Sigmoid colon (tissue), 6 donors: ENCODE measurements at regions not wholly inside any gene's neighbourhood (a gene's known extent, or its start where the extent isn't known, plus 50 kb on each side); places are given as distances from the start of the nearest gene placed in this dataset.

ENCODE experiments used
- DNase-seq: peaks from one replicate; pipeline ENCODE4 v3.0.0-alpha.2; 2019
- H3K27ac ChIP-seq, 4 donors: fragments of 200-600 bp; sonication (generic); one replicate each; pipeline ENCODE4 v1.5.1; 2016 to 2019; ENCODE audit warnings: mild to moderate bottlenecking in 1 of 4
- H3K27me3 ChIP-seq, 3 donors: fragments of 200-600 bp; sonication (generic); one replicate each; pipeline ENCODE4 v1.5.1; 2019; ENCODE audit warnings: mild to moderate bottlenecking in 1 of 3
- H3K36me3 ChIP-seq, 4 donors: fragments of 200-600 bp; sonication (generic); one replicate each; pipeline ENCODE4 v1.5.1; 2016 to 2019
- H3K4me1 ChIP-seq, 4 donors: fragments of 200-600 bp; sonication (generic); one replicate each; pipeline ENCODE4 v1.5.1; 2017 to 2019
- H3K4me3 ChIP-seq, 4 donors: fragments of 200-600 bp; sonication (generic); one replicate each; pipeline ENCODE4 v1.5.1; 2017 to 2019; ENCODE audit warnings: mild to moderate bottlenecking in 2 of 4, moderate library complexity in 1 of 4
- H3K9me3 ChIP-seq, 4 donors: fragments of 200-600 bp in 3 of 4; sonication (generic) in 3 of 4; one replicate each; pipeline versions ENCODE4 v1.5.1 to v1.6.1; 2013 to 2019
- CTCF ChIP-seq, 4 experiments: fragments of 450-650 bp in 3 of 4; fragments of 200-600 bp in 1 of 4; IDR thresholded peaks; one replicate each; pipeline ENCODE4 v1.5.1; 2016 to 2019; ENCODE audit warnings: antibody characterized with exemption in 4 of 4, mild to moderate bottlenecking in 3 of 4, moderate library complexity in 2 of 4
- EP300 ChIP-seq, 4 donors: sonication (generic); formaldehyde crosslinking; IDR thresholded peaks; one replicate each; pipeline ENCODE4 v1.6.1; 2017; ENCODE audit warnings: antibody characterized with exemption in 4 of 4
- POLR2A ChIP-seq, 2 donors: fragments of 450-650 bp; IDR thresholded peaks; one replicate each; pipeline ENCODE4 v1.6.1; 2016; ENCODE audit warnings: antibody characterized with exemption in 2 of 2, mild to moderate bottlenecking in 2 of 2, moderate library complexity in 2 of 2
- POLR2AphosphoS5 ChIP-seq, 4 donors: sonication (generic); formaldehyde crosslinking; IDR thresholded peaks; one replicate each; pipeline ENCODE4 v1.6.1; 2017; ENCODE audit warnings: antibody characterized with exemption in 4 of 4
- WGBS, 2 donors: extraction: QIAGEN DNeasy Blood & Tissue Kit; methylation state at CpG; one replicate each; pipeline ENCODE4 v1.1.7; 2013; 5-methylcytosine and 5-hydroxymethylcytosine counted together
- intact Hi-C: fragments of 100-400 bp; cut with DNase I; formaldehyde crosslinking; loops from one replicate; pipeline ENCODE4 v1.15.1; 2023
- donor health status: healthy with polysubstance abuse.
- donor health status: healthy.

GRCh38 chr11:130592056-130592455 lies 143.6 kb downstream of the ADAMTS15 start:
- no peak for DNase-seq
- Histone ChIP-seq H3K4me3 (no peak overlapping the region), H3K27ac (no peak overlapping the region), H3K36me3 (no peaks in the 10 kb centered on the region), H3K9me3 (peaks cover 0 to 2% (median 0%) of the 10 kb centered on the region in 4 donors), H3K27me3 (no peaks in the 10 kb centered on the region), H3K4me1 (no peaks in the 10 kb centered on the region)
- no peak for TF ChIP-seq EP300 (IDR thresholded peaks at IDR 0.05)
- no peak for TF ChIP-seq POLR2AphosphoS5 (IDR thresholded peaks at IDR 0.05)
- TF ChIP-seq POLR2A (IDR thresholded peaks at IDR 0.05): no peak
- no peak for TF ChIP-seq CTCF (IDR thresholded peaks at IDR 0.05)
- intact Hi-C loops: no loop called here
- 39 to 63% methylated on average over 2 of the region's 2 CpGs for whole genome bisulfite sequencing, 2 donors

GRCh38 chr11:130593064-130593463 lies 144.6 kb downstream of the ADAMTS15 start:
- H3K9me3 ChIP-seq: no peaks in the 10 kb centered on the region
- no peaks in the 10 kb centered on the region for H3K36me3 ChIP-seq
- H3K27me3 ChIP-seq: no peaks in the 10 kb centered on the region
- H3K27ac ChIP-seq: no peak overlapping the region
- intact Hi-C loops: no loop called here
- H3K4me1 ChIP-seq: no peaks in the 10 kb centered on the region
- TF ChIP-seq POLR2A (IDR thresholded peaks at IDR 0.05) (no peak), CTCF (IDR thresholded peaks at IDR 0.05) (no peak), EP300 (IDR thresholded peaks at IDR 0.05) (no peak), POLR2AphosphoS5 (IDR thresholded peaks at IDR 0.05) (no peak)
- 96 to 98% methylated on average over 2 of the region's 2 CpGs for WGBS, 2 donors
- DNase-seq: no peak
- H3K4me3 ChIP-seq: no peak overlapping the region

GRCh38 chr11:130598433-130598832 lies 150.0 kb downstream of the ADAMTS15 start:
- no peak overlapping the region for H3K27ac ChIP-seq
- no peak for DNase-seq
- no peaks in the 10 kb centered on the region for H3K9me3 ChIP-seq
- TF ChIP-seq EP300 (IDR thresholded peaks at IDR 0.05): no peak
- no peak for TF ChIP-seq CTCF (IDR thresholded peaks at IDR 0.05)
- no peak for TF ChIP-seq POLR2AphosphoS5 (IDR thresholded peaks at IDR 0.05)
- TF ChIP-seq POLR2A (IDR thresholded peaks at IDR 0.05): no peak
- H3K4me3 ChIP-seq: no peak overlapping the region
- intact Hi-C loops: no loop called here
- WGBS, 2 donors: 95 to 96% methylated on average over 25 of the region's 25 CpGs
- H3K27me3 ChIP-seq: no peaks in the 10 kb centered on the region
- H3K4me1 ChIP-seq: peaks cover 0 to 36% (median 34%) of the 10 kb centered on the region in 4 donors
- no peaks in the 10 kb centered on the region for H3K36me3 ChIP-seq

- peak; percentile 90 for DNase-seq
- Histone ChIP-seq H3K4me3 (no peak overlapping the region), H3K36me3 (no peaks in the 10 kb centered on the region), H3K27ac (no peak overlapping the region), H3K27me3 (no peaks in the 10 kb centered on the region), H3K9me3 (no peaks in the 10 kb centered on the region), H3K4me1 (peaks cover 0 to 37% (median 35%) of the 10 kb centered on the region in 4 donors)
- WGBS, 2 donors: 95 to 96% methylated on average over 4 of the region's 4 CpGs
- TF ChIP-seq POLR2AphosphoS5 (IDR thresholded peaks at IDR 0.05) (no peak), POLR2A (IDR thresholded peaks at IDR 0.05) (no peak), CTCF (IDR thresholded peaks at IDR 0.05) (no peak), EP300 (IDR thresholded peaks at IDR 0.05) (no peak)
- intact Hi-C loops: no loop called here
Observed at GRCh38 chr11:130599073-130599654, 150.7 kb downstream of the ADAMTS15 start.

GRCh38 chr11:130600139-130600538 lies 151.7 kb downstream of the ADAMTS15 start:
- intact Hi-C loops: loop anchor here (5.0 kb wide), 1 partner anchor 78 kb away; no protein-coding TSS in a partner anchor
- WGBS, 2 donors: 72 to 93% methylated on average over 4 of the region's 4 CpGs

More at GRCh38 chr11:130600139-130600538, 151.7 kb downstream of the ADAMTS15 start:
- Histone ChIP-seq H3K27ac (peak overlapping the region; percentile 45 to 75 (median 66)), H3K36me3 (no peaks in the 10 kb centered on the region), H3K27me3 (no peaks in the 10 kb centered on the region), H3K4me3 (no peak overlapping the region), H3K4me1 (peaks cover 0 to 37% (median 35%) of the 10 kb centered on the region in 4 donors), H3K9me3 (no peaks in the 10 kb centered on the region)
- no peak for DNase-seq
- no peak for TF ChIP-seq CTCF (IDR thresholded peaks at IDR 0.05)
- TF ChIP-seq POLR2AphosphoS5 (IDR thresholded peaks at IDR 0.05): no peak
- no peak for TF ChIP-seq EP300 (IDR thresholded peaks at IDR 0.05)
- TF ChIP-seq POLR2A (IDR thresholded peaks at IDR 0.05): no peak
